ENCODE measurements at regions not wholly inside any gene's neighbourhood (a gene's known extent, or its start where the extent isn't known, plus 50 kb on each side); places are given as distances from the start of the nearest gene placed in this dataset.

GRCh38 chr1:209276321-209276720, 307.2 kb upstream of the CAMK1G start:
- Histone ChIP-seq H3K9ac (ENCODE audit: low read length in 2 of 2) (no peak overlapping the region), H3K36me3 (ENCODE audit: control insufficient read depth in 2 of 2, insufficient read depth in 2 of 2, low read length in 2 of 2) (no peaks in the 10 kb centered on the region), H3K4me1 (ENCODE audit: control insufficient read depth, insufficient read depth, low read length) (no peaks in the 10 kb centered on the region), H3K4me3 (ENCODE audit: low read length in 2 of 2) (no peak overlapping the region), H3K9me3 (ENCODE audit: control insufficient read depth in 2 of 2, low read length in 2 of 2) (no peaks in the 10 kb centered on the region), H3K27me3 (ENCODE audit: control insufficient read depth in 1 of 2, insufficient read depth in 2 of 2, low read length in 2 of 2) (no peaks in the 10 kb centered on the region), H3K27ac (ENCODE audit: low read length) (no peak overlapping the region)

GRCh38 chr1:209277662-209278061, 305.9 kb upstream of the CAMK1G start:
- no peaks in the 10 kb centered on the region for H3K9me3 ChIP-seq (ENCODE audit: control insufficient read depth in 2 of 2, low read length in 2 of 2)
- no peak overlapping the region for H3K27ac ChIP-seq (ENCODE audit: low read length)
- no peaks in the 10 kb centered on the region for H3K4me1 ChIP-seq (ENCODE audit: control insufficient read depth, insufficient read depth, low read length)
- H3K36me3 ChIP-seq (ENCODE audit: control insufficient read depth in 2 of 2, insufficient read depth in 2 of 2, low read length in 2 of 2), result no peaks in the 10 kb centered on the region
- no peaks in the 10 kb centered on the region for H3K27me3 ChIP-seq (ENCODE audit: control insufficient read depth in 1 of 2, insufficient read depth in 2 of 2, low read length in 2 of 2)
- H3K9ac ChIP-seq (ENCODE audit: low read length in 2 of 2), result no peak overlapping the region
- H3K4me3 ChIP-seq (ENCODE audit: low read length in 2 of 2), result no peak overlapping the region

- H3K4me1 ChIP-seq (ENCODE audit: control insufficient read depth, insufficient read depth, low read length), result no peaks in the 10 kb centered on the region
- no peaks in the 10 kb centered on the region for H3K9me3 ChIP-seq (ENCODE audit: control insufficient read depth in 2 of 2, low read length in 2 of 2)
- no peak overlapping the region for H3K27ac ChIP-seq (ENCODE audit: low read length)
- H3K27me3 ChIP-seq (ENCODE audit: control insufficient read depth in 1 of 2, insufficient read depth in 2 of 2, low read length in 2 of 2), result no peaks in the 10 kb centered on the region
- H3K9ac ChIP-seq (ENCODE audit: low read length in 2 of 2), result no peak overlapping the region
- no peaks in the 10 kb centered on the region for H3K36me3 ChIP-seq (ENCODE audit: control insufficient read depth in 2 of 2, insufficient read depth in 2 of 2, low read length in 2 of 2)
- H3K4me3 ChIP-seq (ENCODE audit: low read length in 2 of 2), result no peak overlapping the region
These were observed 291.8 kb upstream of the CAMK1G start for GRCh38 chr1:209291715-209292114.

- no peaks in the 10 kb centered on the region for H3K4me1 ChIP-seq (ENCODE audit: control insufficient read depth, insufficient read depth, low read length)
- no peaks in the 10 kb centered on the region for H3K27me3 ChIP-seq (ENCODE audit: control insufficient read depth in 1 of 2, insufficient read depth in 2 of 2, low read length in 2 of 2)
- no peaks in the 10 kb centered on the region for H3K9me3 ChIP-seq (ENCODE audit: control insufficient read depth in 2 of 2, low read length in 2 of 2)
These were observed 280.5 kb upstream of the CAMK1G start for GRCh38 chr1:209302779-209303568.

GRCh38 chr1:209304166-209304565, 279.3 kb upstream of the CAMK1G start:
- H3K4me3 ChIP-seq (ENCODE audit: low read length in 2 of 2), result no peak overlapping the region
- H3K27ac ChIP-seq (ENCODE audit: low read length), result no peak overlapping the region
- H3K9me3 ChIP-seq (ENCODE audit: control insufficient read depth in 2 of 2, low read length in 2 of 2), result no peaks in the 10 kb centered on the region
- H3K9ac ChIP-seq (ENCODE audit: low read length in 2 of 2), result no peak overlapping the region
- H3K36me3 ChIP-seq (ENCODE audit: control insufficient read depth in 2 of 2, insufficient read depth in 2 of 2, low read length in 2 of 2), result no peaks in the 10 kb centered on the region
- H3K4me1 ChIP-seq (ENCODE audit: control insufficient read depth, insufficient read depth, low read length), result no peaks in the 10 kb centered on the region
- H3K27me3 ChIP-seq (ENCODE audit: control insufficient read depth in 1 of 2, insufficient read depth in 2 of 2, low read length in 2 of 2), result no peaks in the 10 kb centered on the region

More at GRCh38 chr1:209302779-209303568, 280.5 kb upstream of the CAMK1G start:
- Histone ChIP-seq H3K36me3 (ENCODE audit: control insufficient read depth in 2 of 2, insufficient read depth in 2 of 2, low read length in 2 of 2) (no peaks in the 10 kb centered on the region), H3K27ac (ENCODE audit: low read length) (no peak overlapping the region), H3K4me3 (ENCODE audit: low read length in 2 of 2) (no peak overlapping the region), H3K9ac (ENCODE audit: low read length in 2 of 2) (no peak overlapping the region)

- Histone ChIP-seq H3K4me1 (ENCODE audit: control insufficient read depth, insufficient read depth, low read length) (no peaks in the 10 kb centered on the region), H3K4me3 (ENCODE audit: low read length in 2 of 2) (no peak overlapping the region), H3K27ac (ENCODE audit: low read length) (no peak overlapping the region), H3K9ac (ENCODE audit: low read length in 2 of 2) (no peak overlapping the region), H3K9me3 (ENCODE audit: control insufficient read depth in 2 of 2, low read length in 2 of 2) (no peaks in the 10 kb centered on the region), H3K36me3 (ENCODE audit: control insufficient read depth in 2 of 2, insufficient read depth in 2 of 2, low read length in 2 of 2) (no peaks in the 10 kb centered on the region), H3K27me3 (ENCODE audit: control insufficient read depth in 1 of 2, insufficient read depth in 2 of 2, low read length in 2 of 2) (no peaks in the 10 kb centered on the region)
These were observed 278.1 kb upstream of the CAMK1G start for GRCh38 chr1:209305221-209305954.

- H3K4me1 ChIP-seq (ENCODE audit: control insufficient read depth, insufficient read depth, low read length), result no peaks in the 10 kb centered on the region
- H3K36me3 ChIP-seq (ENCODE audit: control insufficient read depth in 2 of 2, insufficient read depth in 2 of 2, low read length in 2 of 2), result no peaks in the 10 kb centered on the region
- H3K9me3 ChIP-seq (ENCODE audit: control insufficient read depth in 2 of 2, low read length in 2 of 2), result no peaks in the 10 kb centered on the region
- no peak overlapping the region for H3K27ac ChIP-seq (ENCODE audit: low read length)
- no peaks in the 10 kb centered on the region for H3K27me3 ChIP-seq (ENCODE audit: control insufficient read depth in 1 of 2, insufficient read depth in 2 of 2, low read length in 2 of 2)
- H3K9ac ChIP-seq (ENCODE audit: low read length in 2 of 2), result no peak overlapping the region
- no peak overlapping the region for H3K4me3 ChIP-seq (ENCODE audit: low read length in 2 of 2)
These were observed 275.7 kb upstream of the CAMK1G start for GRCh38 chr1:209307846-209308245.

- no peaks in the 10 kb centered on the region for H3K4me1 ChIP-seq (ENCODE audit: control insufficient read depth, insufficient read depth, low read length)
- H3K27ac ChIP-seq (ENCODE audit: low read length), result no peak overlapping the region
- no peak overlapping the region for H3K4me3 ChIP-seq (ENCODE audit: low read length in 2 of 2)
- H3K9me3 ChIP-seq (ENCODE audit: control insufficient read depth in 2 of 2, low read length in 2 of 2), result no peaks in the 10 kb centered on the region
- H3K9ac ChIP-seq (ENCODE audit: low read length in 2 of 2), result no peak overlapping the region
- H3K27me3 ChIP-seq (ENCODE audit: control insufficient read depth in 1 of 2, insufficient read depth in 2 of 2, low read length in 2 of 2), result no peaks in the 10 kb centered on the region
- no peaks in the 10 kb centered on the region for H3K36me3 ChIP-seq (ENCODE audit: control insufficient read depth in 2 of 2, insufficient read depth in 2 of 2, low read length in 2 of 2)
These were observed 274.3 kb upstream of the CAMK1G start for GRCh38 chr1:209309198-209309597.

- Histone ChIP-seq H3K27me3 (ENCODE audit: control insufficient read depth in 1 of 2, insufficient read depth in 2 of 2, low read length in 2 of 2) (no peaks in the 10 kb centered on the region), H3K4me1 (ENCODE audit: control insufficient read depth, insufficient read depth, low read length) (no peaks in the 10 kb centered on the region), H3K36me3 (ENCODE audit: control insufficient read depth in 2 of 2, insufficient read depth in 2 of 2, low read length in 2 of 2) (no peaks in the 10 kb centered on the region), H3K4me3 (ENCODE audit: low read length in 2 of 2) (no peak overlapping the region), H3K9me3 (ENCODE audit: control insufficient read depth in 2 of 2, low read length in 2 of 2) (no peaks in the 10 kb centered on the region), H3K27ac (ENCODE audit: low read length) (no peak overlapping the region), H3K9ac (ENCODE audit: low read length in 2 of 2) (no peak overlapping the region)
These were observed 271.7 kb upstream of the CAMK1G start for GRCh38 chr1:209311770-209312169.

GRCh38 chr1:209316929-209317328, 266.6 kb upstream of the CAMK1G start:
- no peaks in the 10 kb centered on the region for H3K4me1 ChIP-seq (ENCODE audit: control insufficient read depth, insufficient read depth, low read length)
- H3K27me3 ChIP-seq (ENCODE audit: control insufficient read depth in 1 of 2, insufficient read depth in 2 of 2, low read length in 2 of 2), result no peaks in the 10 kb centered on the region
- no peaks in the 10 kb centered on the region for H3K36me3 ChIP-seq (ENCODE audit: control insufficient read depth in 2 of 2, insufficient read depth in 2 of 2, low read length in 2 of 2)
- no peak overlapping the region for H3K27ac ChIP-seq (ENCODE audit: low read length)
- no peak overlapping the region for H3K9ac ChIP-seq (ENCODE audit: low read length in 2 of 2)
- H3K4me3 ChIP-seq (ENCODE audit: low read length in 2 of 2), result no peak overlapping the region
- H3K9me3 ChIP-seq (ENCODE audit: control insufficient read depth in 2 of 2, low read length in 2 of 2), result no peaks in the 10 kb centered on the region

Measured in stomach smooth muscle (tissue), 2 donors.